GM12878 (cell line): ENCODE measurements at regions not wholly inside any gene's neighbourhood (a gene's known extent, or its start where the extent isn't known, plus 50 kb on each side); places are given as distances from the start of the nearest gene placed in this dataset.

Experiments used
- BACH1 ChIP-seq: fragments of 450-650 bp; IDR thresholded peaks from 2 replicates; pipeline ENCODE4 v1.6.1; 2017; ENCODE audit warnings: mild to moderate bottlenecking, borderline replicate concordance
- BRCA1 ChIP-seq: IDR thresholded peaks from 2 replicates; pipeline ENCODE4 v1.6.1; 2011; ENCODE audit warnings: low read depth, low read length, improper control_type of control experiment
- CTCF ChIP-seq, 3 experiments: IDR thresholded peaks in 2 of 3; conservative IDR thresholded peaks in 1 of 3; 2 replicates each; pipeline ENCODE4 v1.5.1; 2011; ENCODE audit warnings: low read depth in 3 of 3, low read length in 3 of 3, mild to moderate bottlenecking in 3 of 3, control low read depth in 2 of 3, moderate library complexity in 2 of 3, inconsistent platforms in 1 of 3, mixed read lengths in 1 of 3; ENCODE audit not compliant: control insufficient read depth in 2 of 3, insufficient read depth in 1 of 3; ENCODE audit errors: extremely low read depth in 1 of 3
- EZH2 ChIP-seq: IDR thresholded peaks from 2 replicates; pipeline ENCODE4 v1.6.1; 2012; ENCODE audit warnings: low read depth, mild to moderate bottlenecking, control low read depth, inconsistent platforms, low read length, borderline replicate concordance; ENCODE audit not compliant: control insufficient read depth
- FOXM1 ChIP-seq: IDR thresholded peaks from 2 replicates; pipeline ENCODE4 v1.6.1; 2012; ENCODE audit warnings: low read depth, mild to moderate bottlenecking, inconsistent platforms, low read length, moderate library complexity
- PAX8 ChIP-seq: fragments of 450-650 bp; IDR thresholded peaks from 2 replicates; pipeline ENCODE4 v1.6.1; 2017; ENCODE audit warnings: mild to moderate bottlenecking, moderate library complexity
- SREBF2 ChIP-seq: IDR thresholded peaks from 2 replicates; pipeline ENCODE4 v1.6.1; 2012; ENCODE audit warnings: mild to moderate bottlenecking, low read length

GRCh38 chr5:68918306-68918705, 175.5 kb upstream of the SLC30A5 start:
- TF ChIP-seq CTCF (IDR thresholded peaks at IDR 0.05 in 2 of 3, conservative IDR thresholded peaks at IDR 0.05 in 1 of 3; ENCODE audit: control insufficient read depth in 2 of 3, extremely low read depth in 1 of 3, insufficient read depth in 1 of 3, low read depth in 3 of 3, low read length in 3 of 3) (no peak), PAX8 (no peak), FOXM1 (no peak), EZH2 (no peak), SREBF2 (no peak), BACH1 (no peak), BRCA1 (no peak)
